Ovary (tissue), 7 donors: ENCODE measurements at regions not wholly inside any gene's neighbourhood (a gene's known extent, or its start where the extent isn't known, plus 50 kb on each side); places are given as distances from the start of the nearest gene placed in this dataset.
A peak's percentile ranks its signal among the peaks of the same experiment; 100 is the strongest.

Experiments
- DNase-seq, 5 donors: peaks; one replicate each; pipeline ENCODE4 v3.0.0-alpha.2; 2019 to 2020
- H3K27ac ChIP-seq, 2 donors: fragments of 200-600 bp; one replicate each; pipeline versions ENCODE4 v1.5.1 to v1.8.0; 2019 to 2022
- H3K27me3 ChIP-seq: fragments of 200-600 bp; one replicate; pipeline ENCODE4 v1.8.0; 2022
- H3K36me3 ChIP-seq: fragments of 200-600 bp; sonication (generic); one replicate; pipeline ENCODE4 v1.5.1; 2019
- H3K4me1 ChIP-seq: one replicate; pipeline ENCODE4 v1.8.1; 2013; ENCODE audit warnings: mild to moderate bottlenecking, moderate library complexity; ENCODE audit not compliant: insufficient read depth
- H3K4me3 ChIP-seq: fragments of 200-600 bp; sonication (generic); one replicate; pipeline ENCODE4 v1.5.1; 2017
- H3K9me3 ChIP-seq, 2 donors: fragments of 200-600 bp in 1 of 2; sonication (generic) in 1 of 2; one replicate each; pipeline versions ENCODE4 v1.5.1 to v1.8.1; 2013 to 2019; ENCODE audit warnings: mild to moderate bottlenecking in 1 of 2, moderate library complexity in 1 of 2
- EP300 ChIP-seq: sonication (generic); formaldehyde crosslinking; IDR thresholded peaks from one replicate; pipeline ENCODE4 v1.6.1; 2017; ENCODE audit warnings: antibody characterized with exemption
- POLR2A ChIP-seq: fragments of 450-650 bp; IDR thresholded peaks from one replicate; pipeline ENCODE4 v1.6.1; 2017; ENCODE audit warnings: antibody characterized with exemption, mild to moderate bottlenecking, moderate library complexity
- WGBS, 3 donors: extraction: QIAGEN DNeasy Blood & Tissue Kit in 1 of 3; methylation state at CpG; one replicate each; pipeline versions ENCODE4 v1.1.5 to v1.1.7; 2013 to 2017; 5-methylcytosine and 5-hydroxymethylcytosine counted together
- intact Hi-C, 4 donors: fragments of 100-400 bp; cut with DNase I; formaldehyde crosslinking; loops; one replicate each; pipeline versions ENCODE4 v1.11.0 to v1.15.1; 2022 to 2023
- TF ChIP-seq, protein P1 (sequence below), 3 donors: fragments of 450-650 bp in 2 of 3; fragments of 200-600 bp in 1 of 3; IDR thresholded peaks; one replicate each; pipeline versions ENCODE4 v1.5.1 to v1.8.0; 2016 to 2022; ENCODE audit warnings: antibody characterized with exemption in 3 of 3, mild to moderate bottlenecking in 1 of 3
- donor health status: DM: no; HTN: no; CAD: no; lungs with moderate emphysema.
- donor health status: DM: no; HTN: no; CAD: no.
- donor health status: Bipolar disorder and iron deficiency.
- donor health status: DM: no; HTN: no; CAD: no.
- donor health status: DM: yes; HTN: yes; CAD: no.

DNA sequence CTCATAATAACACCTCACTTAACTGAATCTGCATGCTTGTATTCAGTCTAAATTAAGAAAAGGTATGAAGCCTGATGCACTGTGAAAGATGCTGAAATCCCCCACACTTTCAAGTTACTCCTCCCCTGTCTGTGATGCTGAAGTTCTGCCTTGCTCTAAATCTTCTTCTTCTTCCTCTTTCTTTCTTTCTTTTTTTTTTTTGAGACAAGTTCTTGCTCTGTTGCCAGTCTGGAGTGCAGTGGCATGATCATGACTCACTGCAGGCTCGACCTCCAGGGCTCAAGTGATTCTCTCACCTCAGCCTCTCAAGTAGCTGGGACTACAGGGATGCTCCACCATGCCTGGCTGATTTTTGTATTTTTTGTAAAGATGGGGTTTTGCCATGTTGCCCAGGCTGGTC, 231.0 kb upstream of the B3GALT2 start:
- Histone ChIP-seq H3K4me1 (peaks cover 5% of the 10 kb centered on the region), H3K36me3 (no peaks in the 10 kb centered on the region), H3K27ac (peak overlapping the region in 1 of 2 donors; percentile 66), H3K27me3 (no peaks in the 10 kb centered on the region), H3K9me3 (no peaks in the 10 kb centered on the region), H3K4me3 (no peak overlapping the region)
- DNase-seq, result peak in 2 of 5 donors; percentile 28 to 35
- TF ChIP-seq POLR2A (no peak), EP300 (no peak)
- TF ChIP-seq, protein P1, sequence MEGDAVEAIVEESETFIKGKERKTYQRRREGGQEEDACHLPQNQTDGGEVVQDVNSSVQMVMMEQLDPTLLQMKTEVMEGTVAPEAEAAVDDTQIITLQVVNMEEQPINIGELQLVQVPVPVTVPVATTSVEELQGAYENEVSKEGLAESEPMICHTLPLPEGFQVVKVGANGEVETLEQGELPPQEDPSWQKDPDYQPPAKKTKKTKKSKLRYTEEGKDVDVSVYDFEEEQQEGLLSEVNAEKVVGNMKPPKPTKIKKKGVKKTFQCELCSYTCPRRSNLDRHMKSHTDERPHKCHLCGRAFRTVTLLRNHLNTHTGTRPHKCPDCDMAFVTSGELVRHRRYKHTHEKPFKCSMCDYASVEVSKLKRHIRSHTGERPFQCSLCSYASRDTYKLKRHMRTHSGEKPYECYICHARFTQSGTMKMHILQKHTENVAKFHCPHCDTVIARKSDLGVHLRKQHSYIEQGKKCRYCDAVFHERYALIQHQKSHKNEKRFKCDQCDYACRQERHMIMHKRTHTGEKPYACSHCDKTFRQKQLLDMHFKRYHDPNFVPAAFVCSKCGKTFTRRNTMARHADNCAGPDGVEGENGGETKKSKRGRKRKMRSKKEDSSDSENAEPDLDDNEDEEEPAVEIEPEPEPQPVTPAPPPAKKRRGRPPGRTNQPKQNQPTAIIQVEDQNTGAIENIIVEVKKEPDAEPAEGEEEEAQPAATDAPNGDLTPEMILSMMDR (IDR thresholded peaks at IDR 0.05), result no peak
- intact Hi-C loops, result no loop called here
- 25 to 71% (median 50%) methylated on average over 1 of the region's 1 CpG for WGBS, 3 donors

DNA sequence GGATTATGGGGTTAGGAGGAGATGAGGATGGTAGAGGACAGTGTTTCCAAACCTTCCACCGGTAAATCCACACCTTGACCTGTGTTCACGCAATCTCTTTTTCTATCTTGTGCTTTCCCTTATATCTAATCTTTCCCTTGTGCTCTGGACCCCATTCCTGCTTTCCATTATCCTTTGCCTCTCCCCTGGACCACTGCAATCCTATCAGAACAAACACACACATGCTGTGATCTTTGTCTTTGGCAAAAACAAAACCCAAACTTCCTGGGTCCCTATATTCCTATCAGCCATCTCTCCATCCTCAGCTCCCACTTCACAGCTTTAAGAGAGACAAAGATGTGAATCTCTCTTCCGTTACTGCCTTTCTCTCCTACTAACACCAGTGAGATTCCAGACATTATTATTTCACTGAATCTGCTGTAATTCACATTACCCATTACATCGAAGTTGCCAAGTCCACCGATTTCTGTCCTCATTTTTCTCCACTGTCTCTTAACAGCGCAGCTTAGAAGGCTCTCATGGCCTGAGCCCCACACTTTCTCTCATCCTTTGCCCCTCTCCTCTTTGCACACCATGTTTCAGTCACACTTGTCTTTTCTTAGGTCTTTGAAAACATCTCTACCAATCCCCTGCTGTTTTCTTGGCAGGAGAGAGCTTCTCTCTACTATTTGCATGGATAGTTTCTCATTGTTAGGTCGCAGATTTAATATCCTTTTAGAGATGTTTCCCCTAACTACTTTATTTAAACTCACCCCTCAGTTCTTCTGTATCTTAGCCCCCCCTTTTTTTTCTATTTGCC, 230.0 kb upstream of the B3GALT2 start:
- Histone ChIP-seq H3K9me3 (no peaks in the 10 kb centered on the region), H3K27ac (no peak overlapping the region), H3K36me3 (no peaks in the 10 kb centered on the region), H3K4me3 (no peak overlapping the region), H3K4me1 (peaks cover 5% of the 10 kb centered on the region), H3K27me3 (no peaks in the 10 kb centered on the region)
- DNase-seq, result no peak
- TF ChIP-seq EP300 (no peak), POLR2A (no peak)
- TF ChIP-seq, protein P1 (IDR thresholded peaks at IDR 0.05), result no peak
- 94 to 95% (median 94%) methylated on average over 7 of the region's 7 CpGs for WGBS, 3 donors
- intact Hi-C loops, result no loop called here

DNA sequence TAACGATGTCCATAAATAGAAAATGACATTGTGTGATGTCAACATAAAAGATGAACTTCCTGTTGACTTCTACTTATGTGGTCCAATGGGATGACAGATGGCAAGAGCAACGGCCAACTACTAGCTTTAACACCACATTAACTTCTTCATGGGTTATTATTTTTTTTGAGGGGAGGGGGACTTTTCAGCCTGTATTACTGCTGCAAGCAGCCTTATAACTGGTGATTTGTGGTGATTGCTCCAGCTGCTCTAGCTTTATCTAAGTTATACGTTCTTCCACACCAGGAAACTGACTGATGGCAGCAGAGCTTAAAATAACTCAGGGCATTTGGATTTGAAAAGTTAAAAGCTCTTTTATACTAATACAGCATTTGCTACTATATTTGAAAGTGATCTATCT, 228.8 kb upstream of the B3GALT2 start:
- DNase-seq, result no peak
- no peak overlapping the region for H3K27ac ChIP-seq
- no peaks in the 10 kb centered on the region for H3K27me3 ChIP-seq
- no peak overlapping the region for H3K4me3 ChIP-seq
- intact Hi-C loops, result no loop called here
- no peaks in the 10 kb centered on the region for H3K9me3 ChIP-seq
- H3K4me1 ChIP-seq, result peaks cover 6% of the 10 kb centered on the region
- no peaks in the 10 kb centered on the region for H3K36me3 ChIP-seq
- 60 to 69% (median 69%) methylated on average over 3 of the region's 3 CpGs for WGBS, 3 donors
- TF ChIP-seq EP300 (no peak), POLR2A (no peak)
- TF ChIP-seq, protein P1 (IDR thresholded peaks at IDR 0.05), result no peak

DNA sequence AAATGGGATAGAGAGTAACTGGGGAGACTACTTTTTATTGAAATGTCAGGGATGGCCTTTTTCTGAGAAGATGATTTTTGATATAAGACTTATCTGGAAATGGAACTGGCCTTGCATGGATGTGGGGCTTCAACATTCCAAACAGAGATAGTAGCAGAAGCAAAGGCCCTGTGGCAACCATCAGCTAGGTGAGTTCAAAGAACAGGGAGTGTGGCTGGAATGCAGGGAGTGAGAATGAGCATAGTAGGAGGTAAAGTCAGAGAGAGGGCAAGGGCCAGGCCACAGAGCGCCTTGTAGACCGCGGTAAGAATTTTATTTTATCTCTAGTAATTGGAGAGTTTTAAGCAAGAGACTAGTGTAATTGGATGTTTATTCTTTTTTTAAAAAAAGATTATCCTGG, 227.0 kb upstream of the B3GALT2 start:
- Histone ChIP-seq H3K27me3 (no peaks in the 10 kb centered on the region), H3K4me1 (peaks cover 6% of the 10 kb centered on the region), H3K9me3 (no peaks in the 10 kb centered on the region), H3K27ac (no peak overlapping the region), H3K36me3 (no peaks in the 10 kb centered on the region), H3K4me3 (no peak overlapping the region)
- DNase-seq, result no peak
- WGBS, 3 donors, result 91 to 97% (median 96%) methylated on average over 3 of the region's 3 CpGs
- TF ChIP-seq, protein P1 (IDR thresholded peaks at IDR 0.05), result no peak
- no peak for TF ChIP-seq POLR2A
- no peak for TF ChIP-seq EP300
- intact Hi-C loops, result no loop called here
